GM12878 (cell line): ENCODE measurements at regions not wholly inside any gene's neighbourhood (a gene's known extent, or its start where the extent isn't known, plus 50 kb on each side); places are given as distances from the start of the nearest gene placed in this dataset.

Experiments used
- CBX3 ChIP-seq: fragments of 200-600 bp; sonication (generic); IDR thresholded peaks from 2 replicates; pipeline ENCODE4 v1.6.1; 2016; ENCODE audit warnings: low read depth, borderline replicate concordance
- CHD1 ChIP-seq: IDR thresholded peaks from 2 replicates; pipeline ENCODE4 v1.6.1; 2012; ENCODE audit warnings: low read depth, low read length, improper control_type of control experiment
- CREB1 ChIP-seq: IDR thresholded peaks from 2 replicates; pipeline ENCODE4 v1.6.1; 2012; ENCODE audit warnings: low read depth, mild to moderate bottlenecking, inconsistent platforms
- IRF4 ChIP-seq: IDR thresholded peaks from 2 replicates; pipeline ENCODE4 v1.6.1; 2011; ENCODE audit warnings: low read depth, low read length
- MTA3 ChIP-seq: IDR thresholded peaks from 2 replicates; pipeline ENCODE4 v1.6.1; 2012; ENCODE audit warnings: low read length, inconsistent platforms, borderline replicate concordance
- PML ChIP-seq: IDR thresholded peaks from 2 replicates; pipeline ENCODE4 v1.6.1; 2012; ENCODE audit warnings: low read length, inconsistent platforms
- STAT3 ChIP-seq: IDR thresholded peaks from 2 replicates; pipeline ENCODE4 v1.6.1; 2011; ENCODE audit warnings: low read depth, low read length, improper control_type of control experiment
- ZNF384 ChIP-seq: IDR thresholded peaks from 2 replicates; pipeline ENCODE4 v1.6.1; 2012; ENCODE audit warnings: low read depth, mild to moderate bottlenecking, low read length, improper control_type of control experiment, borderline replicate concordance
- TF ChIP-seq, protein P1 (sequence below): fragments of 450-650 bp; conservative IDR thresholded peaks from 2 replicates; pipeline ENCODE4 v1.6.1; 2017; ENCODE audit warnings: mild to moderate bottlenecking, moderate library complexity
- TF ChIP-seq, protein P2 (sequence below): fragments of 450-650 bp; IDR thresholded peaks from 2 replicates; pipeline ENCODE4 v1.6.1; 2016; ENCODE audit warnings: mild to moderate bottlenecking
- TF ChIP-seq, protein P3 (sequence below): fragments of 450-650 bp; formaldehyde crosslinking; IDR thresholded peaks from 2 replicates; pipeline ENCODE4 v1.4.0; 2020; ENCODE audit warnings: mild to moderate bottlenecking, moderate library complexity
- TF ChIP-seq, protein P4 (sequence below): IDR thresholded peaks from 2 replicates; pipeline ENCODE4 v1.6.1; 2011; ENCODE audit warnings: borderline replicate concordance, low read depth, mild to moderate bottlenecking, moderate library complexity, mixed read lengths, low read length; ENCODE audit not compliant: insufficient read depth; ENCODE audit errors: extremely low read length

DNA sequence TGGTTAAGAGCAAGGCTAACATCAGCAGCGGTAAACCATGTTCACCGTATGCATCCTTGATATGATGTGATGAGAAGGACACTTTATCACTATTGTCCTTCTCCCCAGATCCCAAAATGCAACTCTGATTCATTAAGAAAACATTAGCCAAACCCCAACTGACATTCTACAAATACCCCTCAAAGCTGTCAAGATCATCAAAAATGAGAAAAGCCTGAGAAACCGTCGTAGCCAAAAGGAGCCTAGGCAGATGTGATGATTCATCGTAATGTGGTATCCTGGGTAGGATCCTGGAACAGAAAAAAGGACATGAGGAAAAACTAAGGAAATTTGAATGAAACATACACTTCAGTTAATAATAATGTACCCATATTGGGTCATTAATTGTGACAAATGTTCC lies 67.3 kb upstream of the ST6GAL2 start (continued):
- TF ChIP-seq, protein P1, sequence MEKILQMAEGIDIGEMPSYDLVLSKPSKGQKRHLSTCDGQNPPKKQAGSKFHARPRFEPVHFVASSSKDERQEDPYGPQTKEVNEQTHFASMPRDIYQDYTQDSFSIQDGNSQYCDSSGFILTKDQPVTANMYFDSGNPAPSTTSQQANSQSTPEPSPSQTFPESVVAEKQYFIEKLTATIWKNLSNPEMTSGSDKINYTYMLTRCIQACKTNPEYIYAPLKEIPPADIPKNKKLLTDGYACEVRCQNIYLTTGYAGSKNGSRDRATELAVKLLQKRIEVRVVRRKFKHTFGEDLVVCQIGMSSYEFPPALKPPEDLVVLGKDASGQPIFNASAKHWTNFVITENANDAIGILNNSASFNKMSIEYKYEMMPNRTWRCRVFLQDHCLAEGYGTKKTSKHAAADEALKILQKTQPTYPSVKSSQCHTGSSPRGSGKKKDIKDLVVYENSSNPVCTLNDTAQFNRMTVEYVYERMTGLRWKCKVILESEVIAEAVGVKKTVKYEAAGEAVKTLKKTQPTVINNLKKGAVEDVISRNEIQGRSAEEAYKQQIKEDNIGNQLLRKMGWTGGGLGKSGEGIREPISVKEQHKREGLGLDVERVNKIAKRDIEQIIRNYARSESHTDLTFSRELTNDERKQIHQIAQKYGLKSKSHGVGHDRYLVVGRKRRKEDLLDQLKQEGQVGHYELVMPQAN = no peak
- TF ChIP-seq, protein P2, sequence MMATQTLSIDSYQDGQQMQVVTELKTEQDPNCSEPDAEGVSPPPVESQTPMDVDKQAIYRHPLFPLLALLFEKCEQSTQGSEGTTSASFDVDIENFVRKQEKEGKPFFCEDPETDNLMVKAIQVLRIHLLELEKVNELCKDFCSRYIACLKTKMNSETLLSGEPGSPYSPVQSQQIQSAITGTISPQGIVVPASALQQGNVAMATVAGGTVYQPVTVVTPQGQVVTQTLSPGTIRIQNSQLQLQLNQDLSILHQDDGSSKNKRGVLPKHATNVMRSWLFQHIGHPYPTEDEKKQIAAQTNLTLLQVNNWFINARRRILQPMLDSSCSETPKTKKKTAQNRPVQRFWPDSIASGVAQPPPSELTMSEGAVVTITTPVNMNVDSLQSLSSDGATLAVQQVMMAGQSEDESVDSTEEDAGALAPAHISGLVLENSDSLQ = no peak
- TF ChIP-seq STAT3 (no peak), CREB1 (no peak), CHD1 (no peak), ZNF384 (no peak), IRF4 (no peak), CBX3 (no peak), PML (no peak), MTA3 (no peak)
- TF ChIP-seq, protein P3, sequence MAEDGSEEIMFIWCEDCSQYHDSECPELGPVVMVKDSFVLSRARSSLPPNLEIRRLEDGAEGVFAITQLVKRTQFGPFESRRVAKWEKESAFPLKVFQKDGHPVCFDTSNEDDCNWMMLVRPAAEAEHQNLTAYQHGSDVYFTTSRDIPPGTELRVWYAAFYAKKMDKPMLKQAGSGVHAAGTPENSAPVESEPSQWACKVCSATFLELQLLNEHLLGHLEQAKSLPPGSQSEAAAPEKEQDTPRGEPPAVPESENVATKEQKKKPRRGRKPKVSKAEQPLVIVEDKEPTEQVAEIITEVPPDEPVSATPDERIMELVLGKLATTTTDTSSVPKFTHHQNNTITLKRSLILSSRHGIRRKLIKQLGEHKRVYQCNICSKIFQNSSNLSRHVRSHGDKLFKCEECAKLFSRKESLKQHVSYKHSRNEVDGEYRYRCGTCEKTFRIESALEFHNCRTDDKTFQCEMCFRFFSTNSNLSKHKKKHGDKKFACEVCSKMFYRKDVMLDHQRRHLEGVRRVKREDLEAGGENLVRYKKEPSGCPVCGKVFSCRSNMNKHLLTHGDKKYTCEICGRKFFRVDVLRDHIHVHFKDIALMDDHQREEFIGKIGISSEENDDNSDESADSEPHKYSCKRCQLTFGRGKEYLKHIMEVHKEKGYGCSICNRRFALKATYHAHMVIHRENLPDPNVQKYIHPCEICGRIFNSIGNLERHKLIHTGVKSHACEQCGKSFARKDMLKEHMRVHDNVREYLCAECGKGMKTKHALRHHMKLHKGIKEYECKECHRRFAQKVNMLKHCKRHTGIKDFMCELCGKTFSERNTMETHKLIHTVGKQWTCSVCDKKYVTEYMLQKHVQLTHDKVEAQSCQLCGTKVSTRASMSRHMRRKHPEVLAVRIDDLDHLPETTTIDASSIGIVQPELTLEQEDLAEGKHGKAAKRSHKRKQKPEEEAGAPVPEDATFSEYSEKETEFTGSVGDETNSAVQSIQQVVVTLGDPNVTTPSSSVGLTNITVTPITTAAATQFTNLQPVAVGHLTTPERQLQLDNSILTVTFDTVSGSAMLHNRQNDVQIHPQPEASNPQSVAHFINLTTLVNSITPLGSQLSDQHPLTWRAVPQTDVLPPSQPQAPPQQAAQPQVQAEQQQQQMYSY = no peak
- TF ChIP-seq, protein P4, sequence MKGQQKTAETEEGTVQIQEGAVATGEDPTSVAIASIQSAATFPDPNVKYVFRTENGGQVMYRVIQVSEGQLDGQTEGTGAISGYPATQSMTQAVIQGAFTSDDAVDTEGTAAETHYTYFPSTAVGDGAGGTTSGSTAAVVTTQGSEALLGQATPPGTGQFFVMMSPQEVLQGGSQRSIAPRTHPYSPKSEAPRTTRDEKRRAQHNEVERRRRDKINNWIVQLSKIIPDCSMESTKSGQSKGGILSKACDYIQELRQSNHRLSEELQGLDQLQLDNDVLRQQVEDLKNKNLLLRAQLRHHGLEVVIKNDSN = no peak
